K562 (cell line): ENCODE measurements at regions not wholly inside any gene's neighbourhood (a gene's known extent, or its start where the extent isn't known, plus 50 kb on each side); places are given as distances from the start of the nearest gene placed in this dataset.

Experiments
- ATAC-seq: fragments of 200-7000 bp; cut with Tn5 transposase; 3 replicates; pipeline ENCODE4 v1.9.1; 2020; ENCODE audit warnings: moderate library complexity
- BruUV-seq: library from RNA; stranded (reverse); fragments of 400-500 nt; replicated peaks from 2 replicates; lab custom pipeline; 2021; lab: Mats Ljungman, UMichigan
- CTCF ChIA-PET: fragments of 300-600 bp; formaldehyde crosslinking; extraction: SDS; loops from one replicate; lab custom pipeline; 2021; ENCODE audit warnings: low intra/inter-chr PET ratio; lab: Yijun Ruan, JAX
- POLR2A ChIA-PET: fragments of 300-600, 350-650 bp; sonication (Branson Sonifier 250); formaldehyde crosslinking; extraction: SDS; loops from one replicate; lab custom pipeline; 2021; ENCODE audit warnings: antibody characterized with exemption, inconsistent platforms; lab: Yijun Ruan, JAX
- DNase-seq, 4 experiments: peaks; one replicate each; pipeline versions ENCODE4 v3.0.0 to v3.0.0-alpha.2; 2011 to 2018; ENCODE audit warnings: low spot score in 3 of 4, mixed read lengths in 3 of 4; ENCODE audit errors: extremely low read depth in 1 of 4
- FAIRE-seq: peaks from 2 replicates; lab custom pipeline; 2011; peaks lifted over from hg19 to GRCh38; lab: Jason Lieb, UNC
- H2AFZ ChIP-seq: 2 replicates; pipeline ENCODE4 v1.6.0; 2011; ENCODE audit warnings: low read depth, low read length, control low read depth, inconsistent platforms
- H3K27ac ChIP-seq: fragments of 200-600 bp; 3 replicates; pipeline ENCODE4 v1.8.0; 2011; ENCODE audit warnings: low read depth, mild to moderate bottlenecking, control low read depth, inconsistent platforms, low read length, moderate library complexity, mixed read lengths; ENCODE audit errors: extremely low read depth
- H3K27me3 ChIP-seq, 2 experiments: fragments of 300-600 bp in 1 of 2; 2 replicates in 1 of 2; 3 replicates in 1 of 2; pipeline versions ENCODE4 v1.6.0 to v1.8.0; 2011; ENCODE audit warnings: inconsistent platforms in 2 of 2, low read length in 2 of 2, mild to moderate bottlenecking in 1 of 2, mixed read lengths in 1 of 2, moderate library complexity in 1 of 2; ENCODE audit not compliant: control insufficient read depth in 2 of 2, insufficient read depth in 2 of 2
- H3K36me3 ChIP-seq: fragments of 300-600 bp; 3 replicates; pipeline ENCODE4 v1.8.0; 2011; ENCODE audit warnings: mild to moderate bottlenecking, low read length, inconsistent platforms; ENCODE audit not compliant: control insufficient read depth, insufficient read depth
- H3K4me1 ChIP-seq, 2 experiments: fragments of 200-600 bp in 1 of 2; replicated peaks in 1 of 2; 2 replicates in 1 of 2; 3 replicates in 1 of 2; pipeline versions ENCODE4 v1.5.1 to v1.8.0; 2011; ENCODE audit warnings: inconsistent platforms in 2 of 2, low read length in 2 of 2, mild to moderate bottlenecking in 1 of 2, mixed read lengths in 1 of 2, moderate library complexity in 1 of 2; ENCODE audit not compliant: control insufficient read depth in 2 of 2, insufficient read depth in 2 of 2
- H3K4me2 ChIP-seq: 2 replicates; pipeline ENCODE4 v1.6.1; 2011; ENCODE audit warnings: low read length, control low read depth, inconsistent platforms, mixed read lengths; ENCODE audit not compliant: insufficient read depth
- H3K4me3 ChIP-seq: fragments of 200-600 bp; sonication (generic), shearing (Covaris generic); 2 replicates; pipeline ENCODE4 v1.5.1; 2016; ENCODE audit warnings: control low read depth, inconsistent platforms
- H3K79me2 ChIP-seq: fragments of 200-600 bp; 3 replicates; pipeline ENCODE4 v1.8.0; 2011; ENCODE audit warnings: low read length, inconsistent platforms; ENCODE audit not compliant: control insufficient read depth, insufficient read depth
- H3K9ac ChIP-seq, 2 experiments: 2 replicates each; pipeline versions ENCODE4 v1.6.0 to v1.6.1; 2011; ENCODE audit warnings: low read depth in 2 of 2, low read length in 2 of 2, control low read depth in 1 of 2, inconsistent platforms in 1 of 2, mild to moderate bottlenecking in 1 of 2, mixed read lengths in 1 of 2; ENCODE audit not compliant: insufficient read depth in 1 of 2
- H3K9me1 ChIP-seq: one replicate; pipeline ENCODE4 v1.6.0; 2011; ENCODE audit warnings: inconsistent platforms, mild to moderate bottlenecking, low read length, moderate library complexity; ENCODE audit not compliant: control insufficient read depth, insufficient read depth
- H3K9me3 ChIP-seq: replicated peaks from 2 replicates; pipeline ENCODE4 v1.5.1; 2011; ENCODE audit warnings: low read depth, low read length, inconsistent platforms; ENCODE audit not compliant: control insufficient read depth, insufficient read depth
- H4K20me1 ChIP-seq: replicated peaks from 2 replicates; pipeline ENCODE4 v1.6.1; 2011; ENCODE audit warnings: low read length, inconsistent platforms, mixed read lengths; ENCODE audit not compliant: control insufficient read depth, insufficient read depth
- CBFA2T3 ChIP-seq: fragments of 450-650 bp; IDR thresholded peaks from 2 replicates; pipeline ENCODE4 v1.6.1; 2017
- DMBX1 ChIP-seq: fragments of 250-450 bp; sonication (Bioruptor Pico); IDR thresholded peaks from 2 replicates; pipeline ENCODE4 v1.8.0; 2022; ENCODE audit warnings: inconsistent platforms, mild to moderate bottlenecking, moderate library complexity, borderline replicate concordance
- ELK3 ChIP-seq: fragments of 450-650 bp; formaldehyde crosslinking; IDR thresholded peaks from 2 replicates; pipeline ENCODE4 v1.4.0; 2020; ENCODE audit warnings: mild to moderate bottlenecking
- EZH2 ChIP-seq: IDR thresholded peaks from 2 replicates; pipeline ENCODE4 v1.6.1; 2012; ENCODE audit warnings: low read depth, mild to moderate bottlenecking, inconsistent platforms, low read length, borderline replicate concordance
- NCOA4 ChIP-seq: fragments of 450-650 bp; IDR thresholded peaks from 2 replicates; pipeline ENCODE4 v1.6.1; 2018; ENCODE audit warnings: mild to moderate bottlenecking; ENCODE audit not compliant: partially characterized antibody
- NFYB ChIP-seq: IDR thresholded peaks from 2 replicates; pipeline ENCODE4 v1.6.1; 2011; ENCODE audit warnings: mild to moderate bottlenecking, moderate library complexity; ENCODE audit not compliant: insufficient read length; ENCODE audit errors: extremely low read depth
- PCBP2 ChIP-seq: fragments of 200-400 bp; formaldehyde crosslinking; IDR thresholded peaks from 2 replicates; pipeline ENCODE4 v1.6.1; 2018; ENCODE audit warnings: low read length, low read depth, mild to moderate bottlenecking, moderate library complexity; ENCODE audit not compliant: poor library complexity, severe bottlenecking
- PPARD ChIP-seq: fragments of 250-450 bp; sonication (Bioruptor Pico); IDR thresholded peaks from 2 replicates; pipeline ENCODE4 v1.8.0; 2022; ENCODE audit warnings: inconsistent platforms, mild to moderate bottlenecking, moderate library complexity
- PREB ChIP-seq: sonication (generic); formaldehyde crosslinking; IDR thresholded peaks from 2 replicates; pipeline ENCODE4 v1.8.1; 2023; ENCODE audit warnings: mild to moderate bottlenecking, missing genetic modification reagents
- RBM17 ChIP-seq: fragments of 200-400 bp; formaldehyde crosslinking; IDR thresholded peaks from 2 replicates; pipeline ENCODE4 v1.6.1; 2017; ENCODE audit warnings: low read depth, mild to moderate bottlenecking, low read length, borderline replicate concordance
- TCF7L2 ChIP-seq: fragments of 150-350 bp; IDR thresholded peaks from 2 replicates; pipeline ENCODE4 v1.6.1; 2016; ENCODE audit warnings: low read depth, mild to moderate bottlenecking, low read length, moderate library complexity
- ZBTB2 ChIP-seq: fragments of 450-650 bp; IDR thresholded peaks from 2 replicates; pipeline ENCODE4 v1.6.1; 2016; ENCODE audit warnings: antibody characterized with exemption
- ZNF12 ChIP-seq: sonication (generic); formaldehyde crosslinking; IDR thresholded peaks from 2 replicates; pipeline ENCODE4 v1.4.0; 2020; ENCODE audit warnings: mild to moderate bottlenecking, missing genetic modification reagents
- ZNF133 ChIP-seq: fragments of 250-450 bp; sonication (Bioruptor Pico); IDR thresholded peaks from 2 replicates; pipeline ENCODE4 v1.4.0; 2020; ENCODE audit warnings: mild to moderate bottlenecking
- ZNF347 ChIP-seq: fragments of 450-650 bp; formaldehyde crosslinking; IDR thresholded peaks from 2 replicates; pipeline ENCODE4 v1.4.0; 2020; ENCODE audit warnings: low read depth, mild to moderate bottlenecking, moderate library complexity
- ZNF77 ChIP-seq: fragments of 250-450 bp; sonication (Bioruptor Pico); IDR thresholded peaks from 2 replicates; pipeline ENCODE4 v1.5.0; 2020
- WGBS: fragments of 100-300 bp; shearing (Covaris generic); methylation state at CpG from one replicate; pipeline ENCODE4 v1.1.6; 2016; ENCODE audit warnings: low coverage, mixed read lengths; ENCODE audit not compliant: insufficient coverage; ENCODE audit errors: missing lambda C conversion rate; 5-methylcytosine and 5-hydroxymethylcytosine counted together
- in situ Hi-C: fragments of 300-500 bp; cut with MboI; formaldehyde crosslinking; loops from 4 replicates; pipeline ENCODE4 v1.15.0; 2018; ENCODE audit warnings: inconsistent platforms, mixed read lengths
- intact Hi-C: fragments of 100-400 bp; cut with micrococcal nuclease; formaldehyde crosslinking; loops from 2 replicates; pipeline ENCODE4 v1.14.2; 2022

- no peak overlapping the region for H2AFZ ChIP-seq
- no peak for DNase-seq
- H3K9me3 ChIP-seq = no peaks in the 10 kb centered on the region; the same call in 1 of the 2 replicates
- H3K36me3 ChIP-seq = no peaks in the 10 kb centered on the region
- no peaks in the 10 kb centered on the region for H3K4me1 ChIP-seq
- 0% methylated on average over 4 of the region's 4 CpGs for WGBS
- no peaks in the 10 kb centered on the region for H3K27me3 ChIP-seq
- ChIA-PET POLR2A (no interaction called here), CTCF (no interaction called here)
- H3K79me2 ChIP-seq = no peaks in the 10 kb centered on the region
- no peak for ATAC-seq
- no peak overlapping the region for H3K4me2 ChIP-seq
- no peaks in the 10 kb centered on the region for H3K9me1 ChIP-seq
- H3K9ac ChIP-seq = no peak overlapping the region
- no peak for TF ChIP-seq PREB (CRISPR knock-in tag)
- TF ChIP-seq ELK3 (CRISPR knock-in tag) = no peak
- no peak for TF ChIP-seq NFYB
- TF ChIP-seq ZBTB2 = no peak
- no peak for TF ChIP-seq NCOA4
- no peak for TF ChIP-seq TCF7L2
- TF ChIP-seq ZNF133 (CRISPR knock-in tag) = no peak
- TF ChIP-seq ZNF77 (CRISPR knock-in tag) = no peak
- no peak for TF ChIP-seq ZNF347
- no peak for TF ChIP-seq RBM17
- TF ChIP-seq PCBP2 = no peak
- no peak for TF ChIP-seq EZH2
- no peak for TF ChIP-seq CBFA2T3
- no peak for TF ChIP-seq ZNF12 (CRISPR knock-in tag)
- TF ChIP-seq PPARD (CRISPR knock-in tag) = no peak
- TF ChIP-seq DMBX1 (CRISPR knock-in tag) = no peak
- intact Hi-C loops = no loop called here
- H3K27ac ChIP-seq = no peak overlapping the region
- FAIRE-seq = no peak
- BruUV-seq = no TSS peak
- H3K4me3 ChIP-seq = no peak overlapping the region
- H4K20me1 ChIP-seq = no peaks in the 10 kb centered on the region
- in situ Hi-C loops = no loop called here
Measured at GRCh38 chr1:118333601-118334210, 148.7 kb upstream of the SPAG17 start.
